ENCODE measurements at regions not wholly inside any gene's neighbourhood (a gene's known extent, or its start where the extent isn't known, plus 50 kb on each side); places are given as distances from the start of the nearest gene placed in this dataset.

DNA sequence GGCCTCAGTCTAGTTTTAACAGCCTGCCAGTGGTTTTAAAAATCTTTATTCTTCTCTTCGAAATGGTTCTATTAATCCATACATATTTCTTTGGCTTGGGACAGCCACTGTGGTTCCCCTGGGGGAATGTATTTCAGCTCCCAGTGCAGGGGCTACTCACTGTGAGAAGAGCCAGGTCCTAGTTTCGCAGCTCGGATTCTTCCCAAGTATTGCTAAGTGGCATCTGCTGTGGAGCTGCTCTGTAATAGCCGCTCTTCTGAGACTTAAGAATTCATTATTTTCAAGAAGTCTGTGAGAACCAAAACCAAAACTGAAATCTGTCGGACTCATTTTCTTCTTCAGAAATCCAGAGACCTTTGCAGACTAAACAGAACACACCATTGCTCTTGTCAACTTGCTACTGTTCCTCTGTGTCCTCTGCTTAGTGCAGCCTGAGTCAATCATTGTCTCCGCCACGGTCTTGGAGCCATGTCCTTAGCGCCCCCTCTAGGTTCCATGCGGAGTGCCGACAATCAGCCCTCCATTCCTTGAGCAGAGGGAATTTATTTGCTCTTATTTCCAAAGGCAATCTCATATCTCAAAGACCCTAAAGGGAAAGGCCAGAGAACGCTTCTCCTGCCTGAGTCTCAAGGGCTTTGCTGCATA is 478.2 kb downstream of the SPATA31D1 start:
- ChIA-PET CTCF (no interaction called here), POLR2A (ENCODE audit: low non-redundant PET) (no interaction called here)
- H3K27me3 ChIP-seq (replicated peaks; ENCODE audit: insufficient read depth, low read depth, low read length, poor library complexity) = no peaks in the 10 kb centered on the region
- DNase-seq (ENCODE audit: low spot score) = peak; percentile 24
- BruUV-seq (replicated peaks) = no TSS peak
- no peaks in the 10 kb centered on the region for H3K36me3 ChIP-seq (ENCODE audit: insufficient read depth, low read length, poor library complexity, severe bottlenecking)
- H3K27ac ChIP-seq (ENCODE audit: low read depth, low read length, poor library complexity, severe bottlenecking) = no peak overlapping the region
- TF ChIP-seq EZH2 (IDR thresholded peaks at IDR 0.05; ENCODE audit: borderline replicate concordance, low read depth, low read length, poor library complexity, severe bottlenecking) = no peak
- TF ChIP-seq, protein P1, sequence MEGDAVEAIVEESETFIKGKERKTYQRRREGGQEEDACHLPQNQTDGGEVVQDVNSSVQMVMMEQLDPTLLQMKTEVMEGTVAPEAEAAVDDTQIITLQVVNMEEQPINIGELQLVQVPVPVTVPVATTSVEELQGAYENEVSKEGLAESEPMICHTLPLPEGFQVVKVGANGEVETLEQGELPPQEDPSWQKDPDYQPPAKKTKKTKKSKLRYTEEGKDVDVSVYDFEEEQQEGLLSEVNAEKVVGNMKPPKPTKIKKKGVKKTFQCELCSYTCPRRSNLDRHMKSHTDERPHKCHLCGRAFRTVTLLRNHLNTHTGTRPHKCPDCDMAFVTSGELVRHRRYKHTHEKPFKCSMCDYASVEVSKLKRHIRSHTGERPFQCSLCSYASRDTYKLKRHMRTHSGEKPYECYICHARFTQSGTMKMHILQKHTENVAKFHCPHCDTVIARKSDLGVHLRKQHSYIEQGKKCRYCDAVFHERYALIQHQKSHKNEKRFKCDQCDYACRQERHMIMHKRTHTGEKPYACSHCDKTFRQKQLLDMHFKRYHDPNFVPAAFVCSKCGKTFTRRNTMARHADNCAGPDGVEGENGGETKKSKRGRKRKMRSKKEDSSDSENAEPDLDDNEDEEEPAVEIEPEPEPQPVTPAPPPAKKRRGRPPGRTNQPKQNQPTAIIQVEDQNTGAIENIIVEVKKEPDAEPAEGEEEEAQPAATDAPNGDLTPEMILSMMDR (conservative IDR thresholded peaks at IDR 0.05; ENCODE audit: low read depth, low read length) = peak; percentile 44
- intact Hi-C loops (cut with micrococcal nuclease; ENCODE audit: unreplicated experiment) = no loop called here
- no peaks in the 10 kb centered on the region for H3K4me1 ChIP-seq (ENCODE audit: insufficient read depth, low read length, poor library complexity, severe bottlenecking)
- peaks cover 6% of the 10 kb centered on the region for H3K9me3 ChIP-seq (ENCODE audit: low read depth, low read length, poor library complexity, severe bottlenecking)
- H3K4me3 ChIP-seq (ENCODE audit: low read depth, low read length, poor library complexity, severe bottlenecking) = no peak overlapping the region

DNA sequence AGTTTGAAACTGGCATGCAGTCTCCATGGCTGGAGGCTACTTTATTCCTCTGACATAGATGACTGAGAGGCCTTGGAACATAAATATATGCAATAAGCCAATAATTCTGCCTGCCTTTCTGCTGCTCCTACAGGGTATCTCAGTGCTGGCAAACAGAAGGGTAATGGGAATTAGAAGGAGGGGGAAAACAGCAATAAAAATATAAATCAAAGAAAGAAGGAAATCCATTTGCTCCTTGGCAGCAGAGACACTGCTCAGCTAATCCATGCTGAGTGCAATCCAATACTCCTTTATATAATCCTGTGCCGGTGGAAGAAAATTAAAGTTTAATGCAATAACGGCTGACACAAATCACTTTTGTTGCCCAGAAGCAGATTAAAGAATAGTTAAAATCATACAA is 478.9 kb downstream of the SPATA31D1 start:
- no peak overlapping the region for H3K27ac ChIP-seq (ENCODE audit: low read depth, low read length, poor library complexity, severe bottlenecking)
- ChIA-PET POLR2A (ENCODE audit: low non-redundant PET) (no interaction called here), CTCF (no interaction called here)
- H3K27me3 ChIP-seq (replicated peaks; ENCODE audit: insufficient read depth, low read depth, low read length, poor library complexity) = no peaks in the 10 kb centered on the region
- H3K4me1 ChIP-seq (ENCODE audit: insufficient read depth, low read length, poor library complexity, severe bottlenecking) = no peaks in the 10 kb centered on the region
- DNase-seq (ENCODE audit: low spot score) = no peak
- no TSS peak for BruUV-seq (replicated peaks)
- intact Hi-C loops (cut with micrococcal nuclease; ENCODE audit: unreplicated experiment) = no loop called here
- TF ChIP-seq, protein P1 (conservative IDR thresholded peaks at IDR 0.05; ENCODE audit: low read depth, low read length) = no peak
- no peak for TF ChIP-seq EZH2 (IDR thresholded peaks at IDR 0.05; ENCODE audit: borderline replicate concordance, low read depth, low read length, poor library complexity, severe bottlenecking)
- H3K36me3 ChIP-seq (ENCODE audit: insufficient read depth, low read length, poor library complexity, severe bottlenecking) = no peaks in the 10 kb centered on the region
- H3K9me3 ChIP-seq (ENCODE audit: low read depth, low read length, poor library complexity, severe bottlenecking) = peaks cover 6% of the 10 kb centered on the region
- H3K4me3 ChIP-seq (ENCODE audit: low read depth, low read length, poor library complexity, severe bottlenecking) = no peak overlapping the region

DNA sequence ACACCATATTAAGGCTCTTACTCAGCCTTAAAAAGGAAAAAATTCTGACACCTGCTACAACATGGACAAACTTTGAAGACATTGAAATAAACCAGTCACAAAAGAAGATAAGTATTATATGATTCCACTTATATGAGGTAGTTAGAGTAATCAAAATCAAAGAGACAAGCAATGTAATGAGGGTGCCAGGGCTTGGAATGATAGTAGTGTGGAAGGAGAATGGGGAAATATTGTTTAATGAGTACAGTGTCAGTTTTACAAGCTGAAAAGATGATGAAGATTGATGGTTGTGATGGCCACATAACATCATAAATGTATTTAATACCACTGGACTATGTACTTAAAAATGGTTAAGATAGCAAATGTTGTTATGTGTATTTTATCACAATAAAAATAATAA is 485.7 kb downstream of the SPATA31D1 start:
- Histone ChIP-seq H3K4me3 (ENCODE audit: low read depth, low read length, poor library complexity, severe bottlenecking) (no peak overlapping the region), H3K27me3 (replicated peaks; ENCODE audit: insufficient read depth, low read depth, low read length, poor library complexity) (no peaks in the 10 kb centered on the region), H3K27ac (ENCODE audit: low read depth, low read length, poor library complexity, severe bottlenecking) (no peak overlapping the region), H3K4me1 (ENCODE audit: insufficient read depth, low read length, poor library complexity, severe bottlenecking) (no peaks in the 10 kb centered on the region), H3K36me3 (ENCODE audit: insufficient read depth, low read length, poor library complexity, severe bottlenecking) (no peaks in the 10 kb centered on the region), H3K9me3 (ENCODE audit: low read depth, low read length, poor library complexity, severe bottlenecking) (no peaks in the 10 kb centered on the region)
- intact Hi-C loops (cut with micrococcal nuclease; ENCODE audit: unreplicated experiment) = no loop called here
- TF ChIP-seq, protein P1 (conservative IDR thresholded peaks at IDR 0.05; ENCODE audit: low read depth, low read length) = no peak
- TF ChIP-seq EZH2 (IDR thresholded peaks at IDR 0.05; ENCODE audit: borderline replicate concordance, low read depth, low read length, poor library complexity, severe bottlenecking) = no peak
- DNase-seq (ENCODE audit: low spot score) = no peak
- ChIA-PET POLR2A (ENCODE audit: low non-redundant PET) (no interaction called here), CTCF (no interaction called here)
- BruUV-seq (replicated peaks) = no TSS peak

Data from A673 (cell line).